Effector memory CD8-positive, alpha-beta T cell (primary cell): ENCODE measurements at regions not wholly inside any gene's neighbourhood (a gene's known extent, or its start where the extent isn't known, plus 50 kb on each side); places are given as distances from the start of the nearest gene placed in this dataset.
"Not testable (repeated sequence)": the region's sequence is repeated elsewhere in the genome, so short reads cannot be mapped to it uniquely, and the experiment has no call there.

Experiments used
- ATAC-seq: fragments of 150-1000 bp; cut with Tn5 transposase; replicated peaks from 2 replicates; pipeline ENCODE4 v1.10.0; 2021; ENCODE audit warnings: mild to moderate bottlenecking, moderate library complexity
- DNase-seq, 3 experiments: peaks; one replicate each; pipeline ENCODE4 v3.0.0; 2021
- H3K27ac Mint-ChIP-seq, 2 donors: one replicate each; pipeline ENCODE4 v1.8.0; 2022; ENCODE audit warnings: mild to moderate bottlenecking in 2 of 2, mixed read lengths in 2 of 2, moderate library complexity in 2 of 2
- H3K27me3 Mint-ChIP-seq, 2 donors: one replicate each; pipeline ENCODE4 v1.8.0; 2022; ENCODE audit warnings: mixed read lengths in 2 of 2
- H3K36me3 Mint-ChIP-seq: one replicate; pipeline ENCODE4 v1.8.0; 2022; ENCODE audit warnings: mild to moderate bottlenecking, moderate library complexity, mixed read lengths; ENCODE audit not compliant: insufficient read depth
- H3K4me1 Mint-ChIP-seq, 2 donors: one replicate each; pipeline ENCODE4 v1.8.0; 2022; ENCODE audit warnings: low read depth in 2 of 2, mixed read lengths in 2 of 2
- H3K4me3 Mint-ChIP-seq, 2 donors: one replicate each; pipeline ENCODE4 v1.8.0; 2022; ENCODE audit warnings: mild to moderate bottlenecking in 2 of 2, mixed read lengths in 2 of 2, moderate library complexity in 2 of 2
- H3K9me3 Mint-ChIP-seq, 2 donors: one replicate each; pipeline ENCODE4 v1.8.0; 2022; ENCODE audit warnings: mixed read lengths in 2 of 2

DNA sequence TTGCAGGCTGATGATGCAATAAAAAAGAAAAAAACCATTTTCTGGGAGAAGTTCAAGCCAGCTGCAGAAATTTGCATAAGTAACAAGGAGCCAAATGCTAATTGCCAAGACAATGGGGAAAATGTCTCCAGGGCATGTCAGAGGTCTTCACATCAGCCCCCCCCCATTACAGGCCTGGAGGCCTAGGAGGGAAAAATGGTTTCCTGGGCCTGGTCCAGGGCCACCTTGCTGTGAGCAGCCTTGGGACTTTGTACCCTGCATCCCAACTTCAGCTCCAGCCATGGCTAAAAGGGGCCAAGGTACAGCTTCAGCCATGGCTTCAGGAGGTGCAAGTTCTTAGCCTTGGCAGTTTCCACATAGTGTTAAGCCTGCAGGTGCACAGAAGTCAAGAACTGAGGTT, 160.0 kb upstream of the IRS4 start:
- H3K36me3 Mint-ChIP-seq, H3K27ac Mint-ChIP-seq, H3K9me3 Mint-ChIP-seq, H3K27me3 Mint-ChIP-seq, H3K4me3 Mint-ChIP-seq, DNase-seq, H3K4me1 Mint-ChIP-seq, ATAC-seq: not testable (repeated sequence)

DNA sequence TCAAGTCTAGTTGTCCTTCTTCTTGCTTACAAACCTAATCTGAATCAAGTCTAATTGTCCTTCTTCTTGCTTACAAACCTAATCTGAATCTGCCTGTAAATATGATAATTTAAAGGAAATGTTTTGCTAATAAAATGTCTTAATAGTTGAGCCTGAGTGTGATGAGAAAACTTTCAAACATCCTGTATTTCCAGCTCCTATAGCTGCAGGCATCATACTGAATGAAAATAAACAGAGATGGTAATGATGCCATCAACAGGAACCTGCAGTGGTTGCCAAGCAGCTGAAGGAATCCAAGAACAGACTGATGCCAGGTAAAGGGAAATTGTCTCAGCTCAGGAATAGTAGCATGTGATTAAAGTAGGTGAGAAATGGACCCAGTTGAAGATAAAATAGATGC, 156.1 kb upstream of the IRS4 start:
- ATAC-seq (no peak), DNase-seq (no peak)
- Mint-ChIP-seq H3K27ac (no peak overlapping the region), H3K4me3 (no peak overlapping the region), H3K36me3 (no peaks in the 10 kb centered on the region), H3K27me3 (no peaks in the 10 kb centered on the region), H3K4me1 (no peaks in the 10 kb centered on the region), H3K9me3 (peaks cover 4 to 7% of the 10 kb centered on the region in 2 donors)

DNA sequence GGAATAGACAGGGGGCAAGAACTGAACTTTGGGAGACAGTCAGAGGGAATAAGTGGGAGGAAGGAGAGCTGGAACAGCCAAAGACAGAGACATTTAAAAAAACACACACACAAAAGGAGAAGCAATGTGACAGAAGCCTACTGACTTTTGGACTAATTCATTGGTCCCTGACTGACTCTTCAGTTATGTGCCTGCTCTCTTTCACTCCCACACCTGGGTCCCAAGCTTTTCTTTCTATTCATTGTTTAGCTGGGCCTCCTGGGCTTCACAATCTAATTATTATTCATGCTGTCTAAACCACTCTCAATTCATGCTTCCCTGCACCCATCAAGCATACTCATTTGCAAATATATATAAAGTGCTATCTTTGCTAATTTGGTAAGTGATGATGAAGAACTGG, 139.2 kb upstream of the IRS4 start:
- Mint-ChIP-seq H3K27me3 (no peaks in the 10 kb centered on the region), H3K36me3 (no peaks in the 10 kb centered on the region), H3K4me3 (no peak overlapping the region), H3K27ac (no peak overlapping the region), H3K4me1 (no peaks in the 10 kb centered on the region), H3K9me3 (peaks cover 3 to 11% of the 10 kb centered on the region in 2 donors)
- no peak for ATAC-seq
- no peak for DNase-seq

DNA sequence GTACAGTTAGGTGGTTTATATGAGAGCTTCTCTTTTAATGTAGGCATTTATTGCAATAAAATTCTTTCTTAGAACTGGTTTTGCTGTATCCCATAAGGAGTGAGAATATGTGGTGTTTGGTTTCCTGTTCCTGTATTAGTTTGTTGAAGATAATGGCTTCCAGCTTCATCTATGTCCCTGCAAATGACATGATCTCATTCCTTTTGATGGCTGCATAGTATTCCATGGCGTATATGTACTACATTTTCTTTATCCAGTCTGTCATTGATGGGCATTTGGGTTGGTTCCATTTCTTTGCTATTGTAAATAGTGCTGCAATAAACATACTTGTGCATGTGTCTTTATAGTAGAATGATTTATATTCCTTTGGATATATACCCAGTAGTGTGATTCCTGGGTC, 106.7 kb upstream of the IRS4 start:
- not testable (repeated sequence) for H3K4me1 Mint-ChIP-seq, H3K27ac Mint-ChIP-seq, H3K9me3 Mint-ChIP-seq, H3K36me3 Mint-ChIP-seq, H3K4me3 Mint-ChIP-seq, ATAC-seq, H3K27me3 Mint-ChIP-seq, DNase-seq

DNA sequence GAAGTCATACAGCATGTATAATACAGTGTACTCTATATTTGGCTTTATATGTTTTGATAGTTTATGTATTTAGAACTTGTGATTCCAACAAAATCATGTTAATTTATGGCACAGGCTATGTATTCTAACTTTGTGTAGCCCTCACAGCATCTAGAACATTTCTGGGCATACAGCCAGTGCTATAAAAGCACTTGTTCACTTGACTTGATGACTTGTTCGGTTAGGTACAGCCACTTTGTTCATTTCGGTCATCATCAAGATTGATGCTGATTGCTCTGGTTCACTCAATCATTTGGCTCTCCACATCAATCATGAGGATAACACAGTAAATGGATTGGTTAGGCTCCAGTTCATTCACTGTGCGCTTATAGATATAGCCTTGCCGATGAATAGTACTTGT, 97.6 kb upstream of the IRS4 start:
- no peaks in the 10 kb centered on the region for H3K27me3 Mint-ChIP-seq
- no peaks in the 10 kb centered on the region for H3K36me3 Mint-ChIP-seq
- ATAC-seq = no peak
- no peak for DNase-seq
- no peak overlapping the region for H3K27ac Mint-ChIP-seq
- H3K4me3 Mint-ChIP-seq = no peak overlapping the region
- H3K4me1 Mint-ChIP-seq = no peaks in the 10 kb centered on the region
- H3K9me3 Mint-ChIP-seq = peaks cover 0 to 2% of the 10 kb centered on the region in 2 donors

DNA sequence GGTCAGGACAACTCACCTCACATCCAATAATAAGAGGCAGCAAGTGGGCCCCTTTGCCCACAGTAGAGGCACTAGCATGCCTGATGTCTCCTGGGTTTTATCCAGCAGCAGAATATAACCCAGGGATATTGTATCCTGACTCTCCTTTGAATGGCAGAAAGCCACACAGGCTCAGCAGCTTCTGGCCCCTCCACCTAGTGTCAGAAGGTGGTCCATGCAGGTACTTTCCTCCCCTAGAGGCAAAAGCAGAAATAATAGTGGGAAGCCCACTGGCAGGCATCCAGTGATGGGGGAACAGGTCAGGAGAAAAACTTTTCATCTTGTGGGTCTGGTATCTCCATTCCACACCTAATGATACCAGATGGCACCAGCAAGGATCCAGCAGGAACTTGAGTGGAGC, 75.5 kb upstream of the IRS4 start:
- DNase-seq = no peak
- H3K4me3 Mint-ChIP-seq = no peak overlapping the region
- H3K27me3 Mint-ChIP-seq = no peaks in the 10 kb centered on the region
- H3K9me3 Mint-ChIP-seq = peaks cover 2 to 10% of the 10 kb centered on the region in 2 donors
- no peaks in the 10 kb centered on the region for H3K4me1 Mint-ChIP-seq
- H3K36me3 Mint-ChIP-seq = no peaks in the 10 kb centered on the region
- no peak for ATAC-seq
- no peak overlapping the region for H3K27ac Mint-ChIP-seq

DNA sequence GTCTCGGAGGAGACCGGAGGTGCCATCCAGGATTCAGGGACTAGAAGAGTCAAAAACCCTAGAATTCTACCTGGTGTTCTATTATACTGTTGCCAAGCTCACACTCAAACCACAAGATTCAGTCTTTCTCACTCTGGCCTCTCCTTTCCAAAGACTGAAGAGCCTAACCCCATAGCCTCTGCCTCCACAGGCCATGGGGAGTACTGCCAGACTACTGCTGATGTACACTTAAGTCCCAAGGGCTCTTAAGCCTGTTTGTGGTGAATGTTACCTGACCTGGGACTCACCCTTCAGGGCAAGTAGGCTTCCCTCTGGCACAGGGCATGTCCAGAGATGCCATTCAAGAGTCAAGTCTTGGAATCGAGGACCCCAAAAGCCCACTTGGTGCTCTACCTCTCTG, 58.9 kb upstream of the IRS4 start:
- ATAC-seq (no peak), DNase-seq (no peak)
- H3K27ac Mint-ChIP-seq = no peak overlapping the region
- peaks cover 2% of the 10 kb centered on the region for H3K36me3 Mint-ChIP-seq
- H3K9me3 Mint-ChIP-seq = no peaks in the 10 kb centered on the region
- H3K4me3 Mint-ChIP-seq = no peak overlapping the region
- H3K4me1 Mint-ChIP-seq = no peaks in the 10 kb centered on the region
- H3K27me3 Mint-ChIP-seq = no peaks in the 10 kb centered on the region
